Right lobe of liver (tissue), 6 donors: ENCODE measurements at regions not wholly inside any gene's neighbourhood (a gene's known extent, or its start where the extent isn't known, plus 50 kb on each side); places are given as distances from the start of the nearest gene placed in this dataset.

Experiments used
- ATAC-seq, 4 donors: fragments of 200-7000 bp; cut with Tn5 transposase; one replicate each; pipeline ENCODE4 v1.9.1; 2020; ENCODE audit warnings: mild to moderate bottlenecking in 4 of 4, moderate library complexity in 4 of 4
- DNase-seq, 3 donors: peaks; one replicate each; pipeline ENCODE4 v3.0.0-alpha.2; 2020
- H3K27ac ChIP-seq, 3 donors: fragments of 200-600 bp; one replicate each; pipeline ENCODE4 v1.8.0; 2022
- H3K27me3 ChIP-seq, 2 donors: fragments of 200-600 bp; one replicate each; pipeline ENCODE4 v1.8.0; 2022
- H3K36me3 ChIP-seq, 4 donors: fragments of 200-600 bp; sonication (generic) in 1 of 4; one replicate each; pipeline versions ENCODE4 v1.5.1 to v1.8.0; 2017 to 2022; ENCODE audit warnings: control low read depth in 1 of 4
- H3K4me1 ChIP-seq, 4 donors: fragments of 200-600 bp; sonication (generic) in 1 of 4; one replicate each; pipeline versions ENCODE4 v1.5.1 to v1.8.0; 2017 to 2022; ENCODE audit warnings: control low read depth in 1 of 4
- H3K4me3 ChIP-seq, 3 donors: fragments of 200-600 bp; one replicate each; pipeline ENCODE4 v1.8.0; 2022
- H3K9me3 ChIP-seq, 4 donors: fragments of 200-600 bp; sonication (generic) in 1 of 4; one replicate each; pipeline versions ENCODE4 v1.5.1 to v1.8.0; 2017 to 2022; ENCODE audit warnings: control low read depth in 1 of 4
- CTCF ChIP-seq, 4 donors: fragments of 200-600 bp in 3 of 4; fragments of 450-650 bp in 1 of 4; IDR thresholded peaks; one replicate each; pipeline versions ENCODE4 v1.5.1 to v1.8.0; 2016 to 2022; ENCODE audit warnings: antibody characterized with exemption in 4 of 4, mild to moderate bottlenecking in 2 of 4
- POLR2A ChIP-seq: fragments of 450-650 bp; IDR thresholded peaks from one replicate; pipeline ENCODE4 v1.6.1; 2017; ENCODE audit warnings: antibody characterized with exemption, mild to moderate bottlenecking
- WGBS: methylation state at CpG from one replicate; pipeline ENCODE4 v1.1.6; 2018; ENCODE audit warnings: low coverage, low lambda C conversion rate; ENCODE audit not compliant: insufficient coverage; ENCODE audit errors: missing lambda C conversion rate; 5-methylcytosine and 5-hydroxymethylcytosine counted together
- intact Hi-C, 2 donors: fragments of 100-400 bp; cut with DNase I; formaldehyde crosslinking; loops; one replicate each; pipeline versions ENCODE4 v1.11.2 to v1.14.1; 2022
- donor health status: DM: no; HTN: yes; CAD: no.
- donor health status: DM: no; HTN: no; CAD: no.
- donor health status: DM: no; HTN: no; CAD: no.
- donor health status: DM: no; HTN: yes; CAD: no.
- donor health status: DM: no; HTN: yes; CAD: no.

- Histone ChIP-seq H3K27ac (no peak overlapping the region), H3K4me3 (no peak overlapping the region), H3K27me3 (peaks cover 0 to 22% of the 10 kb centered on the region in 2 donors), H3K9me3 (no peaks in the 10 kb centered on the region), H3K4me1 (peaks cover 0 to 6% (median 0%) of the 10 kb centered on the region in 4 donors), H3K36me3 (no peaks in the 10 kb centered on the region)
- ATAC-seq (peak in 1 of 4 donors; percentile 52), DNase-seq (no peak)
- intact Hi-C loops, result no loop called here
- WGBS, result 4% methylated on average over 26 of the region's 27 CpGs
- no peak for TF ChIP-seq CTCF (IDR thresholded peaks at IDR 0.05)
- no peak for TF ChIP-seq POLR2A
These were observed 155.7 kb upstream of the PRSS16 start for GRCh38 chr6:27091661-27092315.

- H3K4me3 ChIP-seq, result no peak overlapping the region
- intact Hi-C loops, result no loop called here
These were observed 155.2 kb upstream of the PRSS16 start for GRCh38 chr6:27092316-27092692.

GRCh38 chr6:27095914-27096313 is 151.6 kb upstream of the PRSS16 start:
- Histone ChIP-seq H3K27me3 (peaks cover 0 to 22% of the 10 kb centered on the region in 2 donors), H3K36me3 (no peaks in the 10 kb centered on the region), H3K4me1 (peaks cover 0 to 6% (median 0%) of the 10 kb centered on the region in 4 donors), H3K4me3 (no peak overlapping the region), H3K27ac (no peak overlapping the region), H3K9me3 (no peaks in the 10 kb centered on the region)
- TF ChIP-seq CTCF (IDR thresholded peaks at IDR 0.05) (no peak), POLR2A (no peak)
- DNase-seq, result no peak
- intact Hi-C loops, result no loop called here
- WGBS, result 73% methylated on average over 3 of the region's 3 CpGs
- no peak for ATAC-seq

More at GRCh38 chr6:27092316-27092692, 155.2 kb upstream of the PRSS16 start:
- no peak overlapping the region for H3K27ac ChIP-seq
- no peaks in the 10 kb centered on the region for H3K9me3 ChIP-seq
- H3K27me3 ChIP-seq, result peaks cover 0 to 22% of the 10 kb centered on the region in 2 donors
- no peaks in the 10 kb centered on the region for H3K36me3 ChIP-seq
- TF ChIP-seq CTCF (IDR thresholded peaks at IDR 0.05), result no peak
- no peak for TF ChIP-seq POLR2A
- H3K4me1 ChIP-seq, result peaks cover 0 to 6% (median 0%) of the 10 kb centered on the region in 4 donors
- DNase-seq, result no peak
- WGBS, result 29% methylated on average over 8 of the region's 8 CpGs
- ATAC-seq, result no peak

GRCh38 chr6:27096834-27097511 is 150.5 kb upstream of the PRSS16 start:
- Histone ChIP-seq H3K4me1 (peaks cover 0 to under 1% (median 0%) of the 10 kb centered on the region in 4 donors), H3K36me3 (no peaks in the 10 kb centered on the region), H3K9me3 (no peaks in the 10 kb centered on the region), H3K27ac (no peak overlapping the region), H3K4me3 (peak overlapping the region; percentile 21 to 31 (median 30)), H3K27me3 (peaks cover 0 to 17% of the 10 kb centered on the region in 2 donors)
- intact Hi-C loops, result no loop called here
- no peak for TF ChIP-seq CTCF (IDR thresholded peaks at IDR 0.05)
- no peak for TF ChIP-seq POLR2A
- WGBS, result 3% methylated on average over 31 of the region's 45 CpGs
- ATAC-seq, result peak; percentile 29 to 79 (median 38)
- peak in 2 of 3 donors; percentile 49 to 61 for DNase-seq
